Neural cell (in vitro differentiated cells): ENCODE measurements at regions not wholly inside any gene's neighbourhood (a gene's known extent, or its start where the extent isn't known, plus 50 kb on each side); places are given as distances from the start of the nearest gene placed in this dataset.

Experiments used
- EP300 ChIP-seq: fragments of 450-650 bp; conservative IDR thresholded peaks from 2 replicates; pipeline ENCODE4 v1.6.1; 2014; ENCODE audit warnings: antibody characterized with exemption, mild to moderate bottlenecking, moderate library complexity; ENCODE audit not compliant: poor library complexity, severe bottlenecking
- EZH2 ChIP-seq: fragments of 200-600, 300-800 bp; shearing (Covaris generic), sonication (generic); IDR thresholded peaks from 2 replicates; pipeline ENCODE4 v1.6.1; 2014; ENCODE audit warnings: antibody characterized with exemption, low read length, borderline replicate concordance, mild to moderate bottlenecking; ENCODE audit not compliant: insufficient read depth, poor library complexity, severe bottlenecking
- MXI1 ChIP-seq: fragments of 450-650 bp; conservative IDR thresholded peaks from 2 replicates; pipeline ENCODE4 v1.6.1; 2014; ENCODE audit warnings: antibody characterized with exemption, mild to moderate bottlenecking; ENCODE audit not compliant: poor library complexity, severe bottlenecking
- POLR2AphosphoS5 ChIP-seq: IDR thresholded peaks from 2 replicates; pipeline ENCODE4 v1.6.1; 2012
- RAD21 ChIP-seq: fragments of 450-650 bp; conservative IDR thresholded peaks from 2 replicates; pipeline ENCODE4 v1.6.1; 2014; ENCODE audit warnings: antibody characterized with exemption, mild to moderate bottlenecking, moderate library complexity
- SMC3 ChIP-seq: fragments of 450-650 bp; conservative IDR thresholded peaks from 2 replicates; pipeline ENCODE4 v1.6.1; 2014; ENCODE audit warnings: antibody characterized with exemption, mild to moderate bottlenecking, moderate library complexity; ENCODE audit not compliant: poor library complexity
- TF ChIP-seq, protein P1 (sequence below): fragments of 450-650 bp; IDR thresholded peaks from 2 replicates; pipeline ENCODE4 v1.5.1; 2014; ENCODE audit warnings: antibody characterized with exemption, mild to moderate bottlenecking, moderate library complexity; ENCODE audit not compliant: poor library complexity, severe bottlenecking
- TF ChIP-seq, protein P2 (sequence below): IDR thresholded peaks from 2 replicates; pipeline ENCODE4 v1.6.1; 2012; ENCODE audit warnings: borderline replicate concordance

DNA sequence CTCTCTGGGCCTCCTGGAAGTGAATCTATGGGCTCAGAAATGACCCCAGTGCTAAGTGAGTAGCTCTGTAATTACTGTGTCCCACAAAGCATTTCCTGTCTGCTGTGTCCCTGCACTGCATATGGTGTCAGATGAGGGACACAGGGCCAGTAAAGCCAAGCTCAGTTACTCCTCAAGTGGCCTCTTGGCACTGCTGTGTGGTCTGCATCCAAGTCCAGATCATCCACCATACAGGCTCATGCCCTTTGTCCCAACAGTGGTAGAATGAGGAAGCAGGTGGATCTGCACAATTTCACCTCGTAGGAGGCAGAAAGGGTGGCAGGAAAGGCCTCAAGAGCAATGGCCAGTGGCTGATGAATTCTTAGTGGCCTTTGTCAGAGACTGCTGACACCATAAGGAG is 146.8 kb downstream of the SOX9 start:
- TF ChIP-seq, protein P1, sequence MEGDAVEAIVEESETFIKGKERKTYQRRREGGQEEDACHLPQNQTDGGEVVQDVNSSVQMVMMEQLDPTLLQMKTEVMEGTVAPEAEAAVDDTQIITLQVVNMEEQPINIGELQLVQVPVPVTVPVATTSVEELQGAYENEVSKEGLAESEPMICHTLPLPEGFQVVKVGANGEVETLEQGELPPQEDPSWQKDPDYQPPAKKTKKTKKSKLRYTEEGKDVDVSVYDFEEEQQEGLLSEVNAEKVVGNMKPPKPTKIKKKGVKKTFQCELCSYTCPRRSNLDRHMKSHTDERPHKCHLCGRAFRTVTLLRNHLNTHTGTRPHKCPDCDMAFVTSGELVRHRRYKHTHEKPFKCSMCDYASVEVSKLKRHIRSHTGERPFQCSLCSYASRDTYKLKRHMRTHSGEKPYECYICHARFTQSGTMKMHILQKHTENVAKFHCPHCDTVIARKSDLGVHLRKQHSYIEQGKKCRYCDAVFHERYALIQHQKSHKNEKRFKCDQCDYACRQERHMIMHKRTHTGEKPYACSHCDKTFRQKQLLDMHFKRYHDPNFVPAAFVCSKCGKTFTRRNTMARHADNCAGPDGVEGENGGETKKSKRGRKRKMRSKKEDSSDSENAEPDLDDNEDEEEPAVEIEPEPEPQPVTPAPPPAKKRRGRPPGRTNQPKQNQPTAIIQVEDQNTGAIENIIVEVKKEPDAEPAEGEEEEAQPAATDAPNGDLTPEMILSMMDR, result no peak
- TF ChIP-seq EZH2 (no peak), POLR2AphosphoS5 (no peak), RAD21 (no peak), EP300 (no peak), SMC3 (no peak), MXI1 (no peak)
- TF ChIP-seq, protein P2, sequence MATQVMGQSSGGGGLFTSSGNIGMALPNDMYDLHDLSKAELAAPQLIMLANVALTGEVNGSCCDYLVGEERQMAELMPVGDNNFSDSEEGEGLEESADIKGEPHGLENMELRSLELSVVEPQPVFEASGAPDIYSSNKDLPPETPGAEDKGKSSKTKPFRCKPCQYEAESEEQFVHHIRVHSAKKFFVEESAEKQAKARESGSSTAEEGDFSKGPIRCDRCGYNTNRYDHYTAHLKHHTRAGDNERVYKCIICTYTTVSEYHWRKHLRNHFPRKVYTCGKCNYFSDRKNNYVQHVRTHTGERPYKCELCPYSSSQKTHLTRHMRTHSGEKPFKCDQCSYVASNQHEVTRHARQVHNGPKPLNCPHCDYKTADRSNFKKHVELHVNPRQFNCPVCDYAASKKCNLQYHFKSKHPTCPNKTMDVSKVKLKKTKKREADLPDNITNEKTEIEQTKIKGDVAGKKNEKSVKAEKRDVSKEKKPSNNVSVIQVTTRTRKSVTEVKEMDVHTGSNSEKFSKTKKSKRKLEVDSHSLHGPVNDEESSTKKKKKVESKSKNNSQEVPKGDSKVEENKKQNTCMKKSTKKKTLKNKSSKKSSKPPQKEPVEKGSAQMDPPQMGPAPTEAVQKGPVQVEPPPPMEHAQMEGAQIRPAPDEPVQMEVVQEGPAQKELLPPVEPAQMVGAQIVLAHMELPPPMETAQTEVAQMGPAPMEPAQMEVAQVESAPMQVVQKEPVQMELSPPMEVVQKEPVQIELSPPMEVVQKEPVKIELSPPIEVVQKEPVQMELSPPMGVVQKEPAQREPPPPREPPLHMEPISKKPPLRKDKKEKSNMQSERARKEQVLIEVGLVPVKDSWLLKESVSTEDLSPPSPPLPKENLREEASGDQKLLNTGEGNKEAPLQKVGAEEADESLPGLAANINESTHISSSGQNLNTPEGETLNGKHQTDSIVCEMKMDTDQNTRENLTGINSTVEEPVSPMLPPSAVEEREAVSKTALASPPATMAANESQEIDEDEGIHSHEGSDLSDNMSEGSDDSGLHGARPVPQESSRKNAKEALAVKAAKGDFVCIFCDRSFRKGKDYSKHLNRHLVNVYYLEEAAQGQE, result no peak
